ENCODE measurements at regions not wholly inside any gene's neighbourhood (a gene's known extent, or its start where the extent isn't known, plus 50 kb on each side); places are given as distances from the start of the nearest gene placed in this dataset.
"Not testable (repeated sequence)": the region's sequence is repeated elsewhere in the genome, so short reads cannot be mapped to it uniquely, and the experiment has no call there.

DNA sequence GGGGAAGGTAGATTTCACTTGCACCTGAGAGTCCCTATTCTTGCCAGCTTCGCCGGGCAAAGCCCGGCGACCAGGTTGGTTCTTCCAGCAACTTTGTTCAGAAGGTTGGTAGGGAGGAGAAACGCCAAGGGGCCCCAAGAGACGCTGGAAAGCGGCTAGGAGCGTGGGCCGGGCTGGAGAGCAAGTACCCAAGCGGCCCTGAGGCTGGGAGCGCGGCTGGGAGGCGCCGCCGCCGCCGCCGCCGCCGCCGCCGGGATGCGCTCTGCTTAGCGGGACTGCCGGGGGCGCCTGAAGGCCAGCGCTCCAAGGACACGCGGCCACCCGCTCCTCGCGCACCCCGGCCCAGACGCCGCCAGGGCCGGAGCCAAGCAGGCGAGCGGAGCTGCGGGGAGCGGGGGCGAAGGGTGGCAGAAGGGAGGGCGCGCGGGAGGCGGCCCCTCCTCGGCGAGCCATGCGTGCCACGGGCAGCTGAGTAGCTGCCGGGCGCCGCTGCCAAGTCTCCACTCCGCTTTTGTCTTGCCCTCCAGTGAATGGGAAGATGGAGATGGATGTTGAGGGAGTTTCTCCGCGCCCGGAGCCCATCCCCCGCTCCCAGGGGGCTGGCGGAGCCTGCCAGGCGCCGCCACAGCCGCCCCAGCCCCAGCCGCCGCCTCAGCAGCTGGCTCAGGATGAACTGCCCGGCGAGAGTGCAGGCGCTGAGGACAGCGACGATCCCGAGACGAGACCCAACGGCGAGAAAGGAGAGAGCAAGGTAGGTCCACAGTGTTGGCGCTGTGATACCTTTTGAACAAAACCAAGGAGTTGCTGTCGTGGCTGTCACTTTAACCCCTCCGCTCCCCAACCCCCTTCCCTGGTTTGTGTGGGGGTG lies 227.4 kb upstream of the AZI2 start:
- DNase-seq, result peak in 1 of 2 donors; percentile 38

DNA sequence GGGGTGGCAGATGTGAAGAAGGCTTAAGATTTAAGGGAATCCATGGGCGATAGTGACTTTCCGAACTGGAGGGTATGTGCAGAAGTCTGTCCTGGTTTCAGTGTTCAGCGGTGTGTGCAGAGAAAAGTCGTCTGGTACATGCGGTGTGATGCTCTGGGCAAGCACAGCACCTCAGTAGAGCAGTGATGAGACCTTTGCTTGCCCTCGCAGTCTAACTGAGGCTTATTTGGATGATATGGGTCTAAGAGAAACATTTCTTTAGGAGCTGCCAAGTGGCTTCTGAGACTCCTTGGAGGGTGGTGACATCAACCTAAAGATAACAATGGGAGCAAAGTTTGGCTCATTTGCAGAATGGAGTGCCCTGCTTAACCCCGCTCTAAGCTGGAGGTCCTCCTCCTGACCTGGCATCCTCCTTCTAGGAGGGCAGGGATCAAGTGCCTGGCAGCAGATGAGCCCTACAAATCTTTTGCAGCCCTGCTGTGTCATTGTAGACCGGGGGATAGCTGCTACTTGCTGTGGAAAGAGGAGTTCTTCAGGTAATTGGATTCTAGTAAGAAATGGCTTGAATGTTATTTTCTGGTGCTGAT lies 228.1 kb upstream of the AZI2 start:
- DNase-seq, result no peak

DNA sequence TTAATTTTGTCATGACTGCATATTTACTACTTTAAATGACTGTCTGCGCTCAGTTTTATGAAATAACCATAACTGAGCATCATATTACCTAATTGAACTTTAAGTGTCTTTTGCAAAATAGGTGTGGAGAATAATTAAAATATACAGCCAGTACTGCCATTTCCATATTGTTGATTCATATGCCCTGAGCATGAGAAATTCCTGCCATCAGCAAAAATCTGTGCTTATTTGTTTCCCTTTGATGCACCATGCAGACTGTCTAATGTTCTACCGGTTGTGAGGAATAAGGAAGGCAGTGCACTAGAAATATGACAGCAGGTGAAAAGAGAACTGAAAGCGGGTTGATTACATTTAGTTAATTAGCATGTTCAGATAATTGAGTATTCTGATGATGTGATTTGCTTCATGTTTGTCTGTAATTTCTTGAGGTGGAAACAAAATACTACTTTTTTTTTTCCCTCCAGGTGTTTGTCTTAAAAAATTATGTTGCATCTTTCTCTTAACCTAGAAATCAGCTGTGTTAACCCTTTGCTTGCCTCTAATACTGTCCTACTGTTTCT lies 229.4 kb upstream of the AZI2 start:
- DNase-seq, result no peak

DNA sequence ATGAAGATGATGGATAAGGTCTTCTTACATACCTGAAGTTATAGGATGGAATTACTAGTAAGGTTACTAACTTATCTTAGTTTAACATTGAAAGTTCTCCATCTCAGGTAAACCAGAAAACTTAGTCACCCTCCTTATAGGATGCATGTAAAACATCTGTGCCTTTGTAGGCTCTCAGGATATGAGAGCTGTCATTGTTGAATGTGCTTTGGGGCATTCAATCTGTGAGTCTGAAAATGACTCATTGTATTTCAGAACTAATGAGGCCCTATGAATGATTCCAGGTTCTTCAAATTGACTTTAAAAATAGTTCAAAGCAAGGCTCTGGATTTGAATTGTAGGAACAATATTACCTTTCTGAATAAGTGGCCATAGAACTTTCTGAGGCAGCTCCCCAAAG lies 237.7 kb upstream of the AZI2 start:
- no peak for DNase-seq

GRCh38 chr3:28587723-28588122 lies 239.1 kb upstream of the AZI2 start:
- no peak for DNase-seq

DNA sequence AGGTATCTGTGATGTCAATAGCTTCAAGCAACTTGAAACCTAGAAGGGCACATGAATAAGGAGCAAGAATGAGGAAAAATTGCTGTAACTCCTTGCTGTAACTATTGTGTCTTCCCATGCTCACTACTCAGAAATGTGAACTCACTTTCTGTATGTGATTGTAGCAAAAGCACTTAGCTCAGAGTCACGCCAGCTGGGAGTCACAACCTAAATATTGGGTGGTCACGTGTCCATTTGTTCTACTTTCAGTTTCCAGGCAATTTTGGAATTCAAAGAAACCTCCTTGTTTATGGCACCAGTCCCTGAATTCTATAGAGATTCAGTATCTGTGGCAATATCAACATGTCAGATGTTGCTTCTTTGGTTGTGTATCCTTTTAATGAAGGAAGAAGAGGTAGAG lies 241.6 kb upstream of the AZI2 start:
- DNase-seq, result no peak

DNA sequence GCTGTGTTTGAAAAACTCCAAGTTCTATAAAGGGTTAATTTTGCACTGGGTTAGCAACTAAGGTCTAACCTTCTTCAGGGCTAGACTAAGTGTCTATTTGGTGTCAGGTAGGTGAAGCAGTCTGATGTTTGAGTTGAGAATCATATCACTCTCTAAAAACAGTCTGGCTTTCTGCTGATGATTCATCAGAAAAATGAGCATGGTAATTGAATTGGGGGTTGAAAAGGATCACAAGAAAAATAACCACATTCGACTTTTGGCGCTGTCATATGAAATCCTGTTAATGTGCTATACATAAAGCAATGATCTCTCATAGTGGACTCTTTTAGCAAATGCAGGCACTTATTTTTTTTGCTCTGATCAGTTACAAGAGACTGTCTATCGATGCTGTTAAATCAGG lies 242.2 kb upstream of the AZI2 start:
- DNase-seq, result no peak

DNA sequence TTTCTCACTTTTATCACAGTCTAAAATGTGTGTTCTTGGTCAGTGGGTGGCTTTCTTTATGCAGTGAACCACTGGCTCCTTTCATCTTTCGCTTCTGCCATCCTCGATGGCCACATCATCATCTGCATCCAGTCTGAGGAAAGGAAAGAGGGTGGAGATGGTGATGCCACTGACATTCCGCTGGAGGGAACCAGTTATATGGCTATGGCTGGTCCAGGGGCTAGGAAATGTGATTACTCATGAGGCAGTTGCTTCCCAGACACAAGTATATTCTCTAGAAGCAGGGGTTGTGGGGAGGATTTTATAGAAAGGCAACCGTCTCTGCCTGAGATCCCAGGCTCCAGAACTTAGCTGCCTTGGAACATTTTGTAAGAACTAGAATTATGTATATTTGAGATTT lies 246.7 kb upstream of the AZI2 start:
- no peak for DNase-seq

- DNase-seq, result no peak
Observed at GRCh38 chr3:28597452-28597851, 248.8 kb upstream of the AZI2 start.

DNA sequence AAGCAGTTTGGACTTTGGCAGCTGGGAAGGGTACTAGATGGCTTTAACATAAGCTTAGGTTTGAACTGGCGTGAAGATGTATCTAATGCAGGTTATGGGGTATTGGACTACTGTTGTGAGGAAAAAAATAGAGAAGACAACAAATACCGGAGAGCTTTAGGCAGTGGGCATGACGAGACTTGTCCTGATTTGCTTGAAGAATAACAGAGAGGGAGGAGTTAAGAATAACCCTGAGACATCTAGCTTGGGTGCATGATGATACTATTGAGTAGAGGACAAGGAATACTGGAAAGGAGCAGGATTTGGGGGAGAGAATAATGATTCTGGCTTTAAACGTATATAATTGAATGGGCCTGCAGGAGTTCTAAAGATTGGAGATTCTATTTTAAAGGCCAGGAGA lies 249.5 kb upstream of the AZI2 start:
- DNase-seq, result no peak

DNA sequence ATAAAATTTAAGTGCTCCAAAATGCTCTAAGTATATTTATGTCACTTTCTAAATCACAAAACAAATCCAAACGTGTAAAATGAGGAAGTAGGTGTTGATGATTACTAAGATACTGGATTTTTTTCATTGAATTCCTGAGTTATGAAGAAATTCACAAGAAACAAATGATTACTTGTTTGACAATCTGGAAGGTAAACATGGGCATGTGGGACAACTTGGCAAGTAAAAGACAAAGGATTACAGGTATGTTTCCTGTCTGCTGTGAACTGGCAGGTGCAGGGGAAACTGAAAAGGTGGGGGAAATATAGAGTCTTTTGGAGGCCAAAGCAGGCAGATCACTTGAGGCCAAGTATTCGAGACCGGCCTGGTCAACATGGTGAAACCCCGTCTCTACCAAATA lies 252.7 kb upstream of the AZI2 start:
- no peak for DNase-seq

GRCh38 chr3:28606283-28606682 lies 257.7 kb upstream of the AZI2 start:
- DNase-seq, result no peak

DNA sequence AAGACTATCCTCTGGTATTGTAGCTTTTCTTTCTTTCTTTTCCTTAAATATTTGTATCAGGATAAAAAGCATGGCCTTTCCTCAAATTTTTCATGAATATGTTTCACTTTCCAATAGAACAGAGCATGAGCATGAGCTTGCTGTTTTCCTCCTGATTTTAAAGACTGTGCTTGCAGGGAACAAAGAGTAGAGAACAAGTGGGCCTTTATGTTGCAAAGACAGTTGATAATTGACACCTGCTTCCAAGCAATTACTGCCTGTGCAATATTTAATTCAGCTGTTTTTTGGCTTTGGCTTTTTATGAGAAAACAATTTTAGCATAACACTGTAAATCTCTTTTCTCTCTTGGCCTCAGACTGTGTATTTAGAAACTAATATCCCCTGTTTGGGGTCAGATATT lies 263.6 kb upstream of the AZI2 start:
- no peak for DNase-seq

GRCh38 chr3:28613511-28614106 lies 265.0 kb upstream of the AZI2 start:
- DNase-seq, result no peak

GRCh38 chr3:28615071-28615470 lies 266.4 kb upstream of the AZI2 start:
- no peak for DNase-seq

DNA sequence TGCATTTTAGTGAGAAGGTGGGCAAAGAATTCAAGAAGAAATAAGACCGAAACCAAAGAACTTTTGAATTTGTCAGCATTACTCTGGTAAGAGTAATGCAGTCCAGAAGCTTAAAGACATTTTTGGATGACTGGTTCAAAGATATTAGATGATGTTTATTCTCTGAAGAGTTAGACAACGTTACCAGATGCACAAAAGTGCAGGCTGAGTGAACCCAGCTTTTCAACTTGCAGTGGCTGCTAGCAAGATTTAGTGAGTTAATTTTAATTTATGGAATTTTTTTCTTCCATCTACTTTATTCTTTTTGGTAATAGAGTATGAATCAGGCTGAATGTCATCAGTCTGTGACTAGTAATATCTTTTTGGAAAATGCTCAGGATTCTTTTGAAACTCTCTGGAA lies 267.3 kb upstream of the AZI2 start:
- DNase-seq, result no peak

GRCh38 chr3:28617821-28618220 lies 269.2 kb upstream of the AZI2 start:
- DNase-seq, result no peak

- DNase-seq, result no peak
Observed at GRCh38 chr3:28623106-28623505, 274.5 kb upstream of the AZI2 start.

DNA sequence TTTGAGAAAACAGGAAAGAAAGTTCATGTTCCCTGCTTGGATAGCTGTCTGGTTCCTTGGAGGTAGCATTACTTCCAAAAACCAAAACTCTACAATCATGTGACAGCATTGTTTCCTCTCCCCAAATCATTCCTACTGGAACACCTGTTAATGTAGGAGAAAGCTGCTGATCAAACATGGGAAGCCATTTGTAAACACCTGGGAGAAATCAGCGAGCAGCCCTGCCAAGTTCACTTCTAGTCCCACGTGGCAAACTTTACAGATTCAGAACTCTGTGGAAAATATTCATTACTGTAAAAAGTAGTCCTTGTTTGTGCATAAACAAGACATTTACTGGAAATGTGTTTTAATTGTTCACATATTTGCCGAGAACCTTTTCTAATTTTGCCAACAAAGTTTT lies 275.5 kb upstream of the AZI2 start:
- DNase-seq, result no peak

DNA sequence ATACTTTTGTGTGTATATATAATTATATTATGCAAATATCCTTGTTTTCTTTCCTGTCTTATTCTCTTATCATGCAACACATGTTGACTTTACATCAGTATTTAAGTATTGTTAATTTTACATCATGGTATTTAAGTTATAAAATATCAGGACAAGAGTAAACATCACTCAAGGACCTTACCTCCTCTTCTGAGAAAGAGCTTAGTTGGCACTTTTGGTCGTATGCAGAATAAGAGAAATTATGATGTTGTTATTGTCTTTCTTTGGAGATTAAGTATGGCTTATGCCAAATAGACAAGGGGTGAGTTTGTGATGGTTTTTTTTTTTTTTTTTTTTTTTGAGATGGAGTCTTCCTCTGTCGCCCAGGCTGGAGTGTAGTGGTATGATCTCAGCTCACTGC lies 279.2 kb upstream of the AZI2 start:
- DNase-seq, result not testable (repeated sequence)

DNA sequence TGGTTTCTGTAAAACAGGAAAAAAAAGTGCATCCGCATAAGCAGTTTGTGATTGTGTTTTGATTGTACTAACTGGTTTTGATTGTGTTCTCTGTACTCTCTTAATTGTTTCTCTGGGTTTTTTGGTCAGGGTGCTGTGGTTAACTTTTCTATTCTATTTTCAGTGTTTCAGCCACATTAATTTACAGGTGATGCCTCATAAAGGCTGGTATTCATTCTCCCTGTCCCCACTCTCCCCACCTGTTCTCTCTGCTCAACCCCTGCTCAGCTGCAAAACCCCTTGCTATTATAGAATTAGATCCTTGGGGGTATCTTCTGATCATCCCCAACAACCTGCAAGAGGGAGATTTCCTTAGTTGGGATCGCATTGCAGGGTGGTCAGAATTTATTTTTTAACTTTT lies 285.4 kb upstream of the AZI2 start:
- DNase-seq, result no peak

DNA sequence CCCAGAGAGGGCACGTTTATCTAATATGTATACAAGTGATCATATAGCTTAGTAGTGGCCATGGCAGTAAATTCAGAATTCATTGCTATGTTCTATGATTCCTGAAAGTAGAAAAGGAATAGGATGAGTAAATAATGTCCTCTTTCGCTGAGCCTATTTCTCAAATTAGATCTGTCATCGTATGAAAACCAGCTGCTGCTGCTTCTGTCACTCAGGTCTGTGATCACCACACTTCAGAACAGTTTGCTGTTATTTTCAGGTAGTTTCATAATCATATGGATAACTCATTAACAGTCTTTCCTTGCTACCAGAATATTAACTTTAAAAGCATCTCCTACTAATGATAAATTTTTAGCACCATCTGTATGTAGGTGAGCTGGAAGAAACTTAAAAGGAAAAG lies 289.1 kb upstream of the AZI2 start:
- DNase-seq, result no peak

DNA sequence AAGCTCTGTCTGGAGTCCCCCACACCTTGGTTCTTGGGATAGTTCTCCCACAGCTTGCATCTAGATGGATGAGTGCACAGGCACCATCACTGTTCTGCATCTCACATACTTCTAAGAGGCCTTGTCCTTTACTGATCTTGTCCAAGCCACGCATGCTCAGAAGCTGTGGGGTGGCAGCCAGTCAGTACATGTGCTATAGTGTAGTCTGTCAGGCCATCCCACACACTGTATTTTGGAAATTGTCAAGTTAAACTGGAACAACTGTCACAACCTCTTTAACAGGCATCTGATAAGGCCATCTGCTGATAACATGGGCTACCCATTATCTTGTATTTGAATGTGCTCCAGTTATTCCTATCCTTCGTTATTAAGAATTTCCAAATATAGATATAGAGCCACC lies 296.5 kb upstream of the AZI2 start:
- DNase-seq, result no peak

GRCh38 chr3:28646435-28646834 lies 297.8 kb upstream of the AZI2 start:
- no peak for DNase-seq
